Esophagus squamous epithelium (tissue), 4 donors: ENCODE measurements at regions not wholly inside any gene's neighbourhood (a gene's known extent, or its start where the extent isn't known, plus 50 kb on each side); places are given as distances from the start of the nearest gene placed in this dataset.

Experiments used
- CTCF ChIP-seq, 6 experiments: fragments of 450-650 bp in 4 of 6; fragments of 200-600 bp in 2 of 6; sonication (generic) in 2 of 6; IDR thresholded peaks; one replicate each; pipeline ENCODE4 v1.5.1; 2016 to 2019; ENCODE audit warnings: antibody characterized with exemption in 6 of 6, mild to moderate bottlenecking in 4 of 6, moderate library complexity in 4 of 6
- POLR2A ChIP-seq, 4 donors: fragments of 450-650 bp; IDR thresholded peaks; one replicate each; pipeline ENCODE4 v1.6.1; 2017; ENCODE audit warnings: antibody characterized with exemption in 4 of 4, mild to moderate bottlenecking in 4 of 4, moderate library complexity in 3 of 4

GRCh38 chr2:168373468-168373867 lies 82.6 kb upstream of the CERS6 start:
- TF ChIP-seq CTCF (IDR thresholded peaks at IDR 0.05) (no peak), POLR2A (IDR thresholded peaks at IDR 0.05) (no peak)
